K562 (cell line): ENCODE measurements at regions not wholly inside any gene's neighbourhood (a gene's known extent, or its start where the extent isn't known, plus 50 kb on each side); places are given as distances from the start of the nearest gene placed in this dataset.

ENCODE experiments used
- ATAC-seq: fragments of 200-7000 bp; cut with Tn5 transposase; 3 replicates; pipeline ENCODE4 v1.9.1; 2020; ENCODE audit warnings: moderate library complexity
- BruUV-seq: library from RNA; stranded (reverse); fragments of 400-500 nt; replicated peaks from 2 replicates; lab custom pipeline; 2021; lab: Mats Ljungman, UMichigan
- CTCF ChIA-PET: fragments of 300-600 bp; formaldehyde crosslinking; extraction: SDS; loops from one replicate; lab custom pipeline; 2021; ENCODE audit warnings: low intra/inter-chr PET ratio; lab: Yijun Ruan, JAX
- POLR2A ChIA-PET: fragments of 300-600, 350-650 bp; sonication (Branson Sonifier 250); formaldehyde crosslinking; extraction: SDS; loops from one replicate; lab custom pipeline; 2021; ENCODE audit warnings: antibody characterized with exemption, inconsistent platforms; lab: Yijun Ruan, JAX
- DNase-seq, 4 experiments: peaks; one replicate each; pipeline versions ENCODE4 v3.0.0 to v3.0.0-alpha.2; 2011 to 2018; ENCODE audit warnings: low spot score in 3 of 4, mixed read lengths in 3 of 4; ENCODE audit errors: extremely low read depth in 1 of 4
- FAIRE-seq: peaks from 2 replicates; lab custom pipeline; 2011; peaks lifted over from hg19 to GRCh38; lab: Jason Lieb, UNC
- H2AFZ ChIP-seq: 2 replicates; pipeline ENCODE4 v1.6.0; 2011; ENCODE audit warnings: low read depth, low read length, control low read depth, inconsistent platforms
- H3K27ac ChIP-seq: fragments of 200-600 bp; 3 replicates; pipeline ENCODE4 v1.8.0; 2011; ENCODE audit warnings: low read depth, mild to moderate bottlenecking, control low read depth, inconsistent platforms, low read length, moderate library complexity, mixed read lengths; ENCODE audit errors: extremely low read depth
- H3K27me3 ChIP-seq, 2 experiments: fragments of 300-600 bp in 1 of 2; 2 replicates in 1 of 2; 3 replicates in 1 of 2; pipeline versions ENCODE4 v1.6.0 to v1.8.0; 2011; ENCODE audit warnings: inconsistent platforms in 2 of 2, low read length in 2 of 2, mild to moderate bottlenecking in 1 of 2, mixed read lengths in 1 of 2, moderate library complexity in 1 of 2; ENCODE audit not compliant: control insufficient read depth in 2 of 2, insufficient read depth in 2 of 2
- H3K36me3 ChIP-seq: fragments of 300-600 bp; 3 replicates; pipeline ENCODE4 v1.8.0; 2011; ENCODE audit warnings: mild to moderate bottlenecking, low read length, inconsistent platforms; ENCODE audit not compliant: control insufficient read depth, insufficient read depth
- H3K4me1 ChIP-seq, 2 experiments: fragments of 200-600 bp in 1 of 2; replicated peaks in 1 of 2; 2 replicates in 1 of 2; 3 replicates in 1 of 2; pipeline versions ENCODE4 v1.5.1 to v1.8.0; 2011; ENCODE audit warnings: inconsistent platforms in 2 of 2, low read length in 2 of 2, mild to moderate bottlenecking in 1 of 2, mixed read lengths in 1 of 2, moderate library complexity in 1 of 2; ENCODE audit not compliant: control insufficient read depth in 2 of 2, insufficient read depth in 2 of 2
- H3K4me2 ChIP-seq: 2 replicates; pipeline ENCODE4 v1.6.1; 2011; ENCODE audit warnings: low read length, control low read depth, inconsistent platforms, mixed read lengths; ENCODE audit not compliant: insufficient read depth
- H3K4me3 ChIP-seq: fragments of 200-600 bp; sonication (generic), shearing (Covaris generic); 2 replicates; pipeline ENCODE4 v1.5.1; 2016; ENCODE audit warnings: control low read depth, inconsistent platforms
- H3K79me2 ChIP-seq: fragments of 200-600 bp; 3 replicates; pipeline ENCODE4 v1.8.0; 2011; ENCODE audit warnings: low read length, inconsistent platforms; ENCODE audit not compliant: control insufficient read depth, insufficient read depth
- H3K9ac ChIP-seq, 2 experiments: 2 replicates each; pipeline versions ENCODE4 v1.6.0 to v1.6.1; 2011; ENCODE audit warnings: low read depth in 2 of 2, low read length in 2 of 2, control low read depth in 1 of 2, inconsistent platforms in 1 of 2, mild to moderate bottlenecking in 1 of 2, mixed read lengths in 1 of 2; ENCODE audit not compliant: insufficient read depth in 1 of 2
- H3K9me1 ChIP-seq: one replicate; pipeline ENCODE4 v1.6.0; 2011; ENCODE audit warnings: inconsistent platforms, mild to moderate bottlenecking, low read length, moderate library complexity; ENCODE audit not compliant: control insufficient read depth, insufficient read depth
- H3K9me3 ChIP-seq: replicated peaks from 2 replicates; pipeline ENCODE4 v1.5.1; 2011; ENCODE audit warnings: low read depth, low read length, inconsistent platforms; ENCODE audit not compliant: control insufficient read depth, insufficient read depth
- H4K20me1 ChIP-seq: replicated peaks from 2 replicates; pipeline ENCODE4 v1.6.1; 2011; ENCODE audit warnings: low read length, inconsistent platforms, mixed read lengths; ENCODE audit not compliant: control insufficient read depth, insufficient read depth
- CEBPB ChIP-seq: fragments of 450-650 bp; IDR thresholded peaks from 2 replicates; pipeline ENCODE4 v1.6.1; 2016; ENCODE audit warnings: missing genetic modification characterization, missing compliant biosample characterization
- CEBPG ChIP-seq, 3 experiments: fragments of 200-800 bp in 1 of 3; sonication (Bioruptor generic) in 1 of 3; sonication (generic) in 1 of 3; formaldehyde crosslinking in 1 of 3; IDR thresholded peaks in 2 of 3; conservative IDR thresholded peaks in 1 of 3; 2 replicates each; pipeline versions ENCODE4 v1.6.1 to v1.8.0; 2016 to 2022; ENCODE audit warnings: missing compliant biosample characterization in 2 of 3, missing genetic modification characterization in 2 of 3, mild to moderate bottlenecking in 1 of 3, missing genetic modification reagents in 1 of 3
- FOXA3 ChIP-seq, 2 experiments: fragments of 450-650 bp in 1 of 2; sonication (generic) in 1 of 2; formaldehyde crosslinking; IDR thresholded peaks in 1 of 2; conservative IDR thresholded peaks in 1 of 2; 2 replicates each; pipeline versions ENCODE4 v1.4.0 to v1.8.0; 2020 to 2022; ENCODE audit warnings: mild to moderate bottlenecking in 2 of 2, missing genetic modification reagents in 1 of 2
- IRF9 ChIP-seq: fragments of 450-650 bp; IDR thresholded peaks from 2 replicates; pipeline ENCODE4 v1.6.1; 2016; ENCODE audit warnings: missing biosample characterization, missing genetic modification characterization
- MECOM ChIP-seq: fragments of 250-450 bp; sonication (Bioruptor Pico); IDR thresholded peaks from 2 replicates; pipeline ENCODE4 v1.8.0; 2022; ENCODE audit warnings: inconsistent platforms
- PBX2 ChIP-seq, 2 experiments: IDR thresholded peaks in 1 of 2; conservative IDR thresholded peaks in 1 of 2; 2 replicates each; pipeline ENCODE4 v1.6.1; 2016; ENCODE audit warnings: low read depth in 2 of 2, mild to moderate bottlenecking in 1 of 2, missing compliant biosample characterization in 1 of 2, missing genetic modification characterization in 1 of 2, moderate library complexity in 1 of 2
- SPI1 ChIP-seq: IDR thresholded peaks from 2 replicates; pipeline ENCODE4 v1.6.1; 2011; ENCODE audit warnings: low read depth, low read length, control low read depth, borderline replicate concordance
- TFE3 ChIP-seq: fragments of 450-650 bp; formaldehyde crosslinking; IDR thresholded peaks from 2 replicates; pipeline ENCODE4 v1.4.0; 2020; ENCODE audit warnings: mild to moderate bottlenecking, mixed read lengths
- WGBS: fragments of 100-300 bp; shearing (Covaris generic); methylation state at CpG from one replicate; pipeline ENCODE4 v1.1.6; 2016; ENCODE audit warnings: low coverage, mixed read lengths; ENCODE audit not compliant: insufficient coverage; ENCODE audit errors: missing lambda C conversion rate; 5-methylcytosine and 5-hydroxymethylcytosine counted together
- in situ Hi-C: fragments of 300-500 bp; cut with MboI; formaldehyde crosslinking; loops from 4 replicates; pipeline ENCODE4 v1.15.0; 2018; ENCODE audit warnings: inconsistent platforms, mixed read lengths
- intact Hi-C: fragments of 100-400 bp; cut with micrococcal nuclease; formaldehyde crosslinking; loops from 2 replicates; pipeline ENCODE4 v1.14.2; 2022

GRCh38 chr18:1304392-1304992 lies 399.8 kb downstream of the ADCYAP1 start:
- DNase-seq = peak in 1 of 4 experiments; percentile 4
- POLR2A ChIA-PET = interaction anchor here (1.3 kb wide), 1 partner anchor 14 kb away, joined by 3 read pairs; no protein-coding TSS in a partner anchor
- Histone ChIP-seq H3K9me1 (no peaks in the 10 kb centered on the region), H3K79me2 (no peaks in the 10 kb centered on the region), H3K4me2 (no peak overlapping the region), H3K36me3 (peaks cover 28% of the 10 kb centered on the region), H4K20me1 (no peaks in the 10 kb centered on the region), H3K4me3 (no peak overlapping the region), H3K27me3 (no peaks in the 10 kb centered on the region), H3K9ac (no peak overlapping the region), H3K4me1 (no peaks in the 10 kb centered on the region; a peak in 1 of 5 replicates), H2AFZ (no peak overlapping the region), H3K27ac (no peak overlapping the region), H3K9me3 (no peaks in the 10 kb centered on the region)
- no TSS peak for BruUV-seq
- CTCF ChIA-PET = no interaction called here
- no peak for ATAC-seq
- 74% methylated on average over 4 of the region's 4 CpGs for WGBS
- in situ Hi-C loops = no loop called here
- no peak for FAIRE-seq
- no peak for TF ChIP-seq PBX2 (CRISPR knock-in tag; IDR thresholded peaks at IDR 0.05; ENCODE audit: low read depth)
- peak; percentile 43; the same call in 1 of the 2 replicates for TF ChIP-seq PBX2 (tag; conservative IDR thresholded peaks at IDR 0.05; ENCODE audit: low read depth)
- no peak for TF ChIP-seq TFE3
- no peak for TF ChIP-seq SPI1
- TF ChIP-seq FOXA3 (CRISPR knock-in tag; conservative IDR thresholded peaks at IDR 0.05 in 1 of 2, IDR thresholded peaks at IDR 0.05 in 1 of 2) = peak in 1 of 2 experiments; percentile 67; a peak in 2 of 4 replicates
- peak; percentile 49; the same call in 1 of the 2 replicates for TF ChIP-seq CEBPG (CRISPR knock-in tag; IDR thresholded peaks at IDR 0.05)
- peak; percentile 90 to 99 for TF ChIP-seq CEBPG (tag; conservative IDR thresholded peaks at IDR 0.05 in 1 of 2, IDR thresholded peaks at IDR 0.05 in 1 of 2)
- no peak for TF ChIP-seq MECOM
- peak; percentile 98 for TF ChIP-seq CEBPB (tag)
- 0 out of 2 replicates have a peak, but pooled peaks have one; percentile 38 for TF ChIP-seq IRF9 (tag)
- intact Hi-C loops = no loop called here
